ENCODE measurements at regions not wholly inside any gene's neighbourhood (a gene's known extent, or its start where the extent isn't known, plus 50 kb on each side); places are given as distances from the start of the nearest gene placed in this dataset.

- no peak for TF ChIP-seq CTCF (IDR thresholded peaks at IDR 0.05; ENCODE audit: low read length)
- TF ChIP-seq EZH2 (optimal IDR thresholded peaks at IDR 0.05; ENCODE audit: low read depth, low read length) = no peak
Observed at GRCh38 chr2:59922450-59922849, 631.0 kb downstream of the BCL11A start.

All from MM.1S (cell line).